Tongue (tissue), 1 donor: ENCODE measurements at regions not wholly inside any gene's neighbourhood (a gene's known extent, or its start where the extent isn't known, plus 50 kb on each side); places are given as distances from the start of the nearest gene placed in this dataset.

Experiments
- DNase-seq: peaks from one replicate; pipeline ENCODE4 v3.0.0-alpha.2; 2015

GRCh38 chr1:208544053-208544452, 299.9 kb upstream of the PLXNA2 start:
- no peak for DNase-seq

GRCh38 chr1:208544794-208545193, 300.6 kb upstream of the PLXNA2 start:
- DNase-seq = no peak

- DNase-seq = no peak
Observed at GRCh38 chr1:208551024-208551423, 306.8 kb upstream of the PLXNA2 start.

GRCh38 chr1:208551633-208552320, 307.6 kb upstream of the PLXNA2 start:
- no peak for DNase-seq

- DNase-seq = no peak
Observed at GRCh38 chr1:208552928-208553327, 308.7 kb upstream of the PLXNA2 start.

- no peak for DNase-seq
Observed at GRCh38 chr1:208556461-208556860, 312.3 kb upstream of the PLXNA2 start.

- DNase-seq = peak; percentile 40
Observed at GRCh38 chr1:208557046-208557722, 313.0 kb upstream of the PLXNA2 start.

GRCh38 chr1:208557723-208558094, 313.5 kb upstream of the PLXNA2 start:
- no peak for DNase-seq

GRCh38 chr1:208559597-208560329, 315.6 kb upstream of the PLXNA2 start:
- no peak for DNase-seq

- DNase-seq = no peak
Observed at GRCh38 chr1:208562151-208562960, 318.2 kb upstream of the PLXNA2 start.

GRCh38 chr1:208564466-208564865, 320.3 kb upstream of the PLXNA2 start:
- no peak for DNase-seq

GRCh38 chr1:208565756-208566440, 321.7 kb upstream of the PLXNA2 start:
- no peak for DNase-seq

GRCh38 chr1:208569181-208569580, 325.0 kb upstream of the PLXNA2 start:
- no peak for DNase-seq

- DNase-seq = no peak
Observed at GRCh38 chr1:208570362-208570761, 326.2 kb upstream of the PLXNA2 start.

GRCh38 chr1:208576425-208576824, 332.2 kb upstream of the PLXNA2 start:
- DNase-seq = no peak

GRCh38 chr1:208577381-208577905, 333.3 kb upstream of the PLXNA2 start:
- no peak for DNase-seq

- no peak for DNase-seq
Observed at GRCh38 chr1:208581209-208581608, 337.0 kb upstream of the PLXNA2 start.

GRCh38 chr1:208581667-208582066, 337.5 kb upstream of the PLXNA2 start:
- no peak for DNase-seq

- no peak for DNase-seq
Observed at GRCh38 chr1:208584167-208584755, 340.1 kb upstream of the PLXNA2 start.

GRCh38 chr1:208587110-208587509, 342.9 kb upstream of the PLXNA2 start:
- no peak for DNase-seq

GRCh38 chr1:208593306-208594006, 349.3 kb upstream of the PLXNA2 start:
- DNase-seq = no peak
